Prostate gland (tissue), 2 donors: ENCODE measurements at regions not wholly inside any gene's neighbourhood (a gene's known extent, or its start where the extent isn't known, plus 50 kb on each side); places are given as distances from the start of the nearest gene placed in this dataset.

Source experiments
- POLR2A ChIP-seq: fragments of 450-650 bp; IDR thresholded peaks from one replicate; pipeline ENCODE4 v1.6.1; 2016; ENCODE audit warnings: antibody characterized with exemption, mild to moderate bottlenecking
- POLR2AphosphoS5 ChIP-seq: sonication (generic); formaldehyde crosslinking; IDR thresholded peaks from one replicate; pipeline ENCODE4 v1.6.1; 2017; ENCODE audit warnings: antibody characterized with exemption
- TF ChIP-seq, protein P1 (sequence below), 4 experiments: fragments of 200-600 bp in 2 of 4; fragments of 450-650 bp in 2 of 4; sonication (generic) in 2 of 4; IDR thresholded peaks; 1 replicate in 3 of 4; 2 replicates in 1 of 4; pipeline ENCODE4 v1.5.1; 2016 to 2019; ENCODE audit warnings: antibody characterized with exemption in 4 of 4, mild to moderate bottlenecking in 2 of 4, moderate library complexity in 2 of 4

GRCh38 chr9:129552064-129552463 lies 68.8 kb downstream of the C9orf50 start:
- TF ChIP-seq POLR2AphosphoS5 = no peak
- TF ChIP-seq, protein P1, sequence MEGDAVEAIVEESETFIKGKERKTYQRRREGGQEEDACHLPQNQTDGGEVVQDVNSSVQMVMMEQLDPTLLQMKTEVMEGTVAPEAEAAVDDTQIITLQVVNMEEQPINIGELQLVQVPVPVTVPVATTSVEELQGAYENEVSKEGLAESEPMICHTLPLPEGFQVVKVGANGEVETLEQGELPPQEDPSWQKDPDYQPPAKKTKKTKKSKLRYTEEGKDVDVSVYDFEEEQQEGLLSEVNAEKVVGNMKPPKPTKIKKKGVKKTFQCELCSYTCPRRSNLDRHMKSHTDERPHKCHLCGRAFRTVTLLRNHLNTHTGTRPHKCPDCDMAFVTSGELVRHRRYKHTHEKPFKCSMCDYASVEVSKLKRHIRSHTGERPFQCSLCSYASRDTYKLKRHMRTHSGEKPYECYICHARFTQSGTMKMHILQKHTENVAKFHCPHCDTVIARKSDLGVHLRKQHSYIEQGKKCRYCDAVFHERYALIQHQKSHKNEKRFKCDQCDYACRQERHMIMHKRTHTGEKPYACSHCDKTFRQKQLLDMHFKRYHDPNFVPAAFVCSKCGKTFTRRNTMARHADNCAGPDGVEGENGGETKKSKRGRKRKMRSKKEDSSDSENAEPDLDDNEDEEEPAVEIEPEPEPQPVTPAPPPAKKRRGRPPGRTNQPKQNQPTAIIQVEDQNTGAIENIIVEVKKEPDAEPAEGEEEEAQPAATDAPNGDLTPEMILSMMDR (IDR thresholded peaks at IDR 0.05) = no peak
- TF ChIP-seq POLR2A = no peak
